ENCODE measurements at regions not wholly inside any gene's neighbourhood (a gene's known extent, or its start where the extent isn't known, plus 50 kb on each side); places are given as distances from the start of the nearest gene placed in this dataset.

DNA sequence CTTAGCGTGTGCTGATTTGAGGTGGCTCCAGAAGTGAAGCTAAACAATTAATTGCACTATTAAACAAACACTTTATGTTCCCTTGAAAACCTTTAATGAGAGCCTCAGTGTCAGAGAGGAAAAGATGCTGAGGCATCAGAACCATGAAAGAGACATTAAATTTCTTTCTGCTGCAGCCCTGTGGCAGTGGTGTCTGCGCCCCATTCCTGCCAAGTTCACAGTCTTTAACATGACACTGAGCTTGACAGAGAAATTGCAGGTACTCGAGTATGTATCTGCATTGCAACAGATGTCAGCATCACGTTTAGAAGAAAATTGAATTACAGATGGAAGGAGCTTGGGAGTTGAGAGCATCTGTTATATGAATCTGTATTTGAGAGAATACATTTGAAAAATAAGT is 111.3 kb upstream of the CREB1 start:
- Mint-ChIP-seq H3K27ac (no peak overlapping the region), H3K4me1 (no peaks in the 10 kb centered on the region), H3K4me3 (no peak overlapping the region), H3K9me3 (peaks cover 0 to 14% (median 4%) of the 10 kb centered on the region in 7 donors), H3K27me3 (ENCODE audit: low read depth in 3 of 3) (peaks cover 0 to 3% (median 3%) of the 10 kb centered on the region in 3 donors), H3K36me3 (peaks cover 0 to 2% of the 10 kb centered on the region in 2 donors)
- no peak overlapping the region for H2AFZ ChIP-seq (ENCODE audit: insufficient read depth, low read depth, low read length, poor library complexity, severe bottlenecking)
- no peaks in the 10 kb centered on the region for H4K20me1 ChIP-seq (ENCODE audit: insufficient read depth, low read length)
- no peak overlapping the region for H3K27ac ChIP-seq (ENCODE audit: low read depth in 1 of 2, low read length in 2 of 2)
- H3K4me1 ChIP-seq (ENCODE audit: control insufficient read depth in 1 of 2, insufficient read depth in 2 of 2, low read length in 2 of 2), result no peaks in the 10 kb centered on the region
- H3K79me2 ChIP-seq (ENCODE audit: insufficient read depth, low read length), result no peaks in the 10 kb centered on the region
- no peak overlapping the region for H3K4me2 ChIP-seq (replicated peaks; ENCODE audit: extremely low read depth, low read length, poor library complexity, severe bottlenecking)
- no peaks in the 10 kb centered on the region for H3K27me3 ChIP-seq (ENCODE audit: control insufficient read depth in 2 of 2, insufficient read depth in 2 of 2, low read length in 2 of 2)
- H3K9me3 ChIP-seq (replicated peaks in 1 of 2; ENCODE audit: control insufficient read depth in 1 of 2, insufficient read depth in 1 of 2, low read length in 2 of 2), result no peaks in the 10 kb centered on the region
- no peaks in the 10 kb centered on the region for H3K36me3 ChIP-seq (replicated peaks in 1 of 2; ENCODE audit: control insufficient read depth in 1 of 2, insufficient read depth in 2 of 2, low read length in 2 of 2)
- DNase-seq, result no peak
- no peak overlapping the region for H3K9ac ChIP-seq (ENCODE audit: insufficient read depth, low read length, poor library complexity, severe bottlenecking)
- H3K4me3 ChIP-seq (replicated peaks in 1 of 3; ENCODE audit: low read depth in 2 of 3, low read length in 3 of 3), result no peak overlapping the region
- WGBS (ENCODE audit: insufficient coverage), result 93% methylated on average over 3 of the region's 4 CpGs
- TF ChIP-seq, protein P1, sequence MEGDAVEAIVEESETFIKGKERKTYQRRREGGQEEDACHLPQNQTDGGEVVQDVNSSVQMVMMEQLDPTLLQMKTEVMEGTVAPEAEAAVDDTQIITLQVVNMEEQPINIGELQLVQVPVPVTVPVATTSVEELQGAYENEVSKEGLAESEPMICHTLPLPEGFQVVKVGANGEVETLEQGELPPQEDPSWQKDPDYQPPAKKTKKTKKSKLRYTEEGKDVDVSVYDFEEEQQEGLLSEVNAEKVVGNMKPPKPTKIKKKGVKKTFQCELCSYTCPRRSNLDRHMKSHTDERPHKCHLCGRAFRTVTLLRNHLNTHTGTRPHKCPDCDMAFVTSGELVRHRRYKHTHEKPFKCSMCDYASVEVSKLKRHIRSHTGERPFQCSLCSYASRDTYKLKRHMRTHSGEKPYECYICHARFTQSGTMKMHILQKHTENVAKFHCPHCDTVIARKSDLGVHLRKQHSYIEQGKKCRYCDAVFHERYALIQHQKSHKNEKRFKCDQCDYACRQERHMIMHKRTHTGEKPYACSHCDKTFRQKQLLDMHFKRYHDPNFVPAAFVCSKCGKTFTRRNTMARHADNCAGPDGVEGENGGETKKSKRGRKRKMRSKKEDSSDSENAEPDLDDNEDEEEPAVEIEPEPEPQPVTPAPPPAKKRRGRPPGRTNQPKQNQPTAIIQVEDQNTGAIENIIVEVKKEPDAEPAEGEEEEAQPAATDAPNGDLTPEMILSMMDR (IDR thresholded peaks at IDR 0.05), result no peak
- intact Hi-C loops (cut with micrococcal nuclease), result no loop called here

DNA sequence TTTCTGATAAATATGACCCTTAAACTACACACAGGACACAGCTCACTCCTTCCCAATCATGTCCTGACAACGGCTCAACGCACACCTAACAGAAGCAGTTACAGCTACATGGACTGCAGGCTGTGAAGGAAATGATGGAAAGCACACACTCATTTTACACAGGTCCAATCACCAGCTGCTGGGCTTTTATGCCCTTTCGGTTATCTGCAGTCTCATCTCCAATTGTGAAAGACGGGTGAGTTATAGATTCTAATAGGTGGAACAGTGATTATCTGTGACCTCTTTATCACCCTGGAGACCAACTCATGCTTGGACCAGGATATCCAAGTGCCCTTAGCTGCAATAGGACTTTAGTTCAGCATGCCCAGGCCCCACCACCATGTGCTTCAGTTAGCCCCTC is 110.4 kb upstream of the CREB1 start:
- Histone ChIP-seq H3K36me3 (replicated peaks in 1 of 2; ENCODE audit: control insufficient read depth in 1 of 2, insufficient read depth in 2 of 2, low read length in 2 of 2) (no peaks in the 10 kb centered on the region), H3K79me2 (ENCODE audit: insufficient read depth, low read length) (no peaks in the 10 kb centered on the region), H3K27ac (ENCODE audit: low read depth in 1 of 2, low read length in 2 of 2) (no peak overlapping the region), H3K9ac (ENCODE audit: insufficient read depth, low read length, poor library complexity, severe bottlenecking) (no peak overlapping the region), H3K9me3 (replicated peaks in 1 of 2; ENCODE audit: control insufficient read depth in 1 of 2, insufficient read depth in 1 of 2, low read length in 2 of 2) (no peaks in the 10 kb centered on the region), H3K4me1 (ENCODE audit: control insufficient read depth in 1 of 2, insufficient read depth in 2 of 2, low read length in 2 of 2) (no peaks in the 10 kb centered on the region), H2AFZ (ENCODE audit: insufficient read depth, low read depth, low read length, poor library complexity, severe bottlenecking) (no peak overlapping the region), H3K4me3 (replicated peaks in 1 of 3; ENCODE audit: low read depth in 2 of 3, low read length in 3 of 3) (no peak overlapping the region), H4K20me1 (ENCODE audit: insufficient read depth, low read length) (no peaks in the 10 kb centered on the region), H3K4me2 (replicated peaks; ENCODE audit: extremely low read depth, low read length, poor library complexity, severe bottlenecking) (no peak overlapping the region), H3K27me3 (ENCODE audit: control insufficient read depth in 2 of 2, insufficient read depth in 2 of 2, low read length in 2 of 2) (no peaks in the 10 kb centered on the region)
- intact Hi-C loops (cut with micrococcal nuclease), result no loop called here
- H3K4me3 Mint-ChIP-seq, result no peak overlapping the region
- H3K36me3 Mint-ChIP-seq, result peaks cover 0 to 2% of the 10 kb centered on the region in 2 donors
- H3K27ac Mint-ChIP-seq, result no peak overlapping the region
- H3K9me3 Mint-ChIP-seq, result peaks cover 0 to 20% (median 7%) of the 10 kb centered on the region in 7 donors
- peaks cover 4% of the 10 kb centered on the region for H3K4me1 Mint-ChIP-seq
- TF ChIP-seq, protein P1 (IDR thresholded peaks at IDR 0.05), result no peak
- peaks cover 0 to 3% (median 3%) of the 10 kb centered on the region in 3 donors for H3K27me3 Mint-ChIP-seq (ENCODE audit: low read depth in 3 of 3)
- 100% methylated on average over 2 of the region's 4 CpGs for WGBS (ENCODE audit: insufficient coverage)
- no peak for DNase-seq
